GM23338 (cell line): ENCODE measurements at regions not wholly inside any gene's neighbourhood (a gene's known extent, or its start where the extent isn't known, plus 50 kb on each side); places are given as distances from the start of the nearest gene placed in this dataset.
"Not testable (repeated sequence)": the region's sequence is repeated elsewhere in the genome, so short reads cannot be mapped to it uniquely, and the experiment has no call there.

Experiments used
- ATAC-seq: fragments of 200-7000 bp; cut with Tn5 transposase; 3 replicates; pipeline ENCODE4 v1.9.1; 2020
- DNase-seq: peaks from one replicate; pipeline ENCODE4 v3.0.0-alpha.2; 2015; ENCODE audit warnings: low spot score
- H2AFZ ChIP-seq: fragments of 200-600 bp; sonication (generic); 2 replicates; pipeline ENCODE4 v1.8.0; 2016; ENCODE audit warnings: antibody characterized with exemption, mild to moderate bottlenecking, moderate library complexity
- H3F3A ChIP-seq: fragments of 200-600 bp; sonication (generic); replicated peaks from 2 replicates; pipeline ENCODE4 v1.8.0; 2017; ENCODE audit warnings: antibody characterized with exemption, mixed run types, low read depth
- H3K27ac ChIP-seq: fragments of 200-600 bp; sonication (generic); 2 replicates; pipeline ENCODE4 v1.6.1; 2016; ENCODE audit warnings: low read depth
- H3K27me3 ChIP-seq: fragments of 200-600 bp; sonication (generic); 2 replicates; pipeline ENCODE4 v1.8.0; 2016; ENCODE audit warnings: mild to moderate bottlenecking, mixed run types, moderate library complexity; ENCODE audit not compliant: insufficient read depth
- H3K36me3 ChIP-seq: fragments of 200-600 bp; sonication (generic); 2 replicates; pipeline ENCODE4 v1.8.0; 2016; ENCODE audit warnings: mild to moderate bottlenecking; ENCODE audit not compliant: insufficient read depth
- H3K4me1 ChIP-seq: fragments of 200-600 bp; sonication (generic); 2 replicates; pipeline ENCODE4 v1.8.0; 2016; ENCODE audit warnings: mild to moderate bottlenecking, moderate library complexity; ENCODE audit not compliant: insufficient read depth
- H3K4me2 ChIP-seq: fragments of 200-600 bp; sonication (generic); 2 replicates; pipeline ENCODE4 v1.7.1; 2017; ENCODE audit warnings: mixed run types
- H3K4me3 ChIP-seq: fragments of 200-600 bp; sonication (generic); 2 replicates; pipeline ENCODE4 v1.6.1; 2016; ENCODE audit warnings: mixed run types
- H3K79me2 ChIP-seq: fragments of 200-600 bp; sonication (generic); replicated peaks from 2 replicates; pipeline ENCODE4 v1.8.0; 2017; ENCODE audit warnings: mild to moderate bottlenecking; ENCODE audit not compliant: insufficient read depth
- H3K9me2 ChIP-seq: fragments of 200-600 bp; sonication (generic); 2 replicates; pipeline ENCODE4 v1.8.0; 2017; ENCODE audit not compliant: insufficient read depth
- H4K20me1 ChIP-seq: fragments of 200-600 bp; sonication (generic); replicated peaks from 2 replicates; pipeline ENCODE4 v1.8.0; 2017; ENCODE audit warnings: mild to moderate bottlenecking; ENCODE audit not compliant: insufficient read depth
- H3K27ac Mint-ChIP-seq: 2 replicates; pipeline ENCODE4 v1.8.0; 2020; ENCODE audit warnings: inconsistent platforms, mild to moderate bottlenecking, moderate library complexity, mixed read lengths
- H3K27me3 Mint-ChIP-seq: 3 replicates; pipeline ENCODE4 v1.8.0; 2022; ENCODE audit warnings: low read depth, mild to moderate bottlenecking, moderate library complexity, mixed read lengths, inconsistent platforms; ENCODE audit not compliant: insufficient read depth, poor library complexity
- H3K36me3 Mint-ChIP-seq: 3 replicates; pipeline ENCODE4 v1.8.0; 2021; ENCODE audit warnings: low read depth, mild to moderate bottlenecking, inconsistent platforms, moderate library complexity, mixed read lengths
- H3K4me1 Mint-ChIP-seq: 3 replicates; pipeline ENCODE4 v1.8.0; 2020; ENCODE audit warnings: mild to moderate bottlenecking, inconsistent platforms, mixed read lengths
- H3K4me3 Mint-ChIP-seq: 3 replicates; pipeline ENCODE4 v1.8.0; 2021; ENCODE audit warnings: moderate library complexity, mild to moderate bottlenecking, inconsistent platforms, mixed read lengths
- H3K9me3 Mint-ChIP-seq: 3 replicates; pipeline ENCODE4 v1.8.0; 2020; ENCODE audit warnings: moderate library complexity, mild to moderate bottlenecking, inconsistent platforms, mixed read lengths
- CREB1 ChIP-seq: fragments of 250-450 bp; sonication (Bioruptor Pico); IDR thresholded peaks from 2 replicates; pipeline ENCODE4 v1.5.0; 2020; ENCODE audit warnings: low read depth, mild to moderate bottlenecking, moderate library complexity
- CTCF ChIP-seq, 2 experiments: fragments of 200-600 bp in 1 of 2; sonication (generic) in 1 of 2; conservative IDR thresholded peaks; 2 replicates each; pipeline versions ENCODE4 v1.5.1 to v1.6.1; 2016 to 2017; ENCODE audit warnings: antibody characterized with exemption in 2 of 2, low read depth in 2 of 2, mild to moderate bottlenecking in 2 of 2, moderate library complexity in 1 of 2
- ETS1 ChIP-seq: IDR thresholded peaks from 2 replicates; pipeline ENCODE4 v1.6.1; 2016; ENCODE audit warnings: antibody characterized with exemption
- EZH2 ChIP-seq: fragments of 200-600 bp; sonication (generic); IDR thresholded peaks from one replicate; pipeline ENCODE4 v1.8.0; 2017; ENCODE audit warnings: antibody characterized with exemption, mild to moderate bottlenecking, low read depth; ENCODE audit not compliant: unreplicated experiment
- JUNB ChIP-seq: IDR thresholded peaks from one replicate; pipeline ENCODE4 v1.6.1; 2016; ENCODE audit warnings: antibody characterized with exemption; ENCODE audit not compliant: unreplicated experiment
- NANOG ChIP-seq: IDR thresholded peaks from 2 replicates; pipeline ENCODE4 v1.6.1; 2016; ENCODE audit warnings: antibody characterized with exemption, borderline replicate concordance
- POLR2AphosphoS5 ChIP-seq: IDR thresholded peaks from 2 replicates; pipeline ENCODE4 v1.6.1; 2016; ENCODE audit warnings: antibody characterized with exemption, low read depth
- REST ChIP-seq: IDR thresholded peaks from one replicate; pipeline ENCODE4 v1.6.1; 2018; ENCODE audit warnings: antibody characterized with exemption; ENCODE audit not compliant: unreplicated experiment
- STAT1 ChIP-seq: IDR thresholded peaks from one replicate; pipeline ENCODE4 v1.6.1; 2016; ENCODE audit warnings: antibody characterized with exemption; ENCODE audit not compliant: unreplicated experiment
- ZNF114 ChIP-seq: fragments of 250-450 bp; sonication (Bioruptor Pico); IDR thresholded peaks from 2 replicates; pipeline ENCODE4 v1.5.0; 2020; ENCODE audit warnings: mild to moderate bottlenecking, moderate library complexity
- ZNF331 ChIP-seq: fragments of 250-450 bp; sonication (Bioruptor Pico); IDR thresholded peaks from 2 replicates; pipeline ENCODE4 v1.5.0; 2020; ENCODE audit warnings: low read depth, mild to moderate bottlenecking, moderate library complexity

- TF ChIP-seq REST (no peak), POLR2AphosphoS5 (no peak), JUNB (no peak), CTCF (conservative IDR thresholded peaks at IDR 0.05; ENCODE audit: low read depth in 2 of 2) (no peak), STAT1 (no peak), ZNF114 (CRISPR knock-in tag) (no peak), ETS1 (no peak), NANOG (no peak), ZNF331 (CRISPR knock-in tag) (no peak), EZH2 (no peak), CREB1 (no peak)
- H3F3A ChIP-seq = no peaks in the 10 kb centered on the region
Measured at GRCh38 chr3:3429841-3430240, 250.3 kb upstream of the CRBN start.

GRCh38 chr3:3407707-3408106, 228.2 kb upstream of the CRBN start:
- H3K27ac Mint-ChIP-seq, H3K4me3 ChIP-seq, H3K27ac ChIP-seq, H3K4me3 Mint-ChIP-seq, H3K36me3 ChIP-seq, H3K4me2 ChIP-seq, H3K4me1 Mint-ChIP-seq, H3K27me3 ChIP-seq, H4K20me1 ChIP-seq, H3K27me3 Mint-ChIP-seq, H3K9me2 ChIP-seq, H3K79me2 ChIP-seq, H3K4me1 ChIP-seq, H3F3A ChIP-seq, ATAC-seq, H2AFZ ChIP-seq: not testable (repeated sequence)
- H3K36me3 Mint-ChIP-seq = peaks cover 52% of the 10 kb centered on the region
- H3K9me3 Mint-ChIP-seq = peaks cover 92% of the 10 kb centered on the region
- peak; percentile 20 for DNase-seq

More at GRCh38 chr3:3429841-3430240, 250.3 kb upstream of the CRBN start:
- Histone ChIP-seq H4K20me1 (no peaks in the 10 kb centered on the region), H3K27me3 (no peaks in the 10 kb centered on the region), H3K79me2 (no peaks in the 10 kb centered on the region), H3K4me1 (no peaks in the 10 kb centered on the region), H3K4me3 (no peak overlapping the region), H3K36me3 (peaks cover 4% of the 10 kb centered on the region), H3K9me2 (no peaks in the 10 kb centered on the region), H2AFZ (no peak overlapping the region), H3K27ac (no peak overlapping the region), H3K4me2 (no peak overlapping the region)
- H3K27ac Mint-ChIP-seq = no peak overlapping the region
- peaks cover 45% of the 10 kb centered on the region for H3K36me3 Mint-ChIP-seq
- no peak overlapping the region for H3K4me3 Mint-ChIP-seq
- H3K27me3 Mint-ChIP-seq = no peaks in the 10 kb centered on the region
- H3K9me3 Mint-ChIP-seq = peaks cover 96% of the 10 kb centered on the region
- ATAC-seq (no peak), DNase-seq (no peak)
- no peaks in the 10 kb centered on the region for H3K4me1 Mint-ChIP-seq
